GM12891 (cell line): ENCODE measurements at regions not wholly inside any gene's neighbourhood (a gene's known extent, or its start where the extent isn't known, plus 50 kb on each side); places are given as distances from the start of the nearest gene placed in this dataset.

Source experiments
- PAX5 ChIP-seq: IDR thresholded peaks from 2 replicates; pipeline ENCODE4 v1.6.1; 2011; ENCODE audit warnings: low read length, moderate library complexity, mild to moderate bottlenecking; ENCODE audit not compliant: insufficient read depth, severe bottlenecking
- POLR2A ChIP-seq: IDR thresholded peaks from 2 replicates; pipeline ENCODE4 v1.6.1; 2011; ENCODE audit warnings: low read depth, low read length, control low read depth
- POLR2AphosphoS5 ChIP-seq: IDR thresholded peaks from 2 replicates; pipeline ENCODE4 v1.6.1; 2011; ENCODE audit warnings: low read depth, low read length, control low read depth
- POU2F2 ChIP-seq: IDR thresholded peaks from 2 replicates; pipeline ENCODE4 v1.6.1; 2011; ENCODE audit warnings: low read depth, mild to moderate bottlenecking, control low read depth, low read length, moderate library complexity
- SPI1 ChIP-seq: IDR thresholded peaks from 2 replicates; pipeline ENCODE4 v1.6.1; 2011; ENCODE audit warnings: low read depth, low read length, control low read depth

GRCh38 chr12:42730291-42730690 is 140.7 kb upstream of the PRICKLE1 start:
- no peak for TF ChIP-seq POLR2A
- no peak for TF ChIP-seq POLR2AphosphoS5
- no peak for TF ChIP-seq SPI1
- no peak for TF ChIP-seq PAX5
- TF ChIP-seq POU2F2, result no peak
